Ecto neural progenitor cell (in vitro differentiated cells): ENCODE measurements at regions not wholly inside any gene's neighbourhood (a gene's known extent, or its start where the extent isn't known, plus 50 kb on each side); places are given as distances from the start of the nearest gene placed in this dataset.

Source experiments
- DNase-seq: peaks from one replicate; pipeline ENCODE4 v3.0.0-alpha.2; 2018; ENCODE audit warnings: low spot score

- DNase-seq = no peak
Observed at GRCh38 chr3:188064831-188065493, 89.0 kb upstream of the LPP start.

DNA sequence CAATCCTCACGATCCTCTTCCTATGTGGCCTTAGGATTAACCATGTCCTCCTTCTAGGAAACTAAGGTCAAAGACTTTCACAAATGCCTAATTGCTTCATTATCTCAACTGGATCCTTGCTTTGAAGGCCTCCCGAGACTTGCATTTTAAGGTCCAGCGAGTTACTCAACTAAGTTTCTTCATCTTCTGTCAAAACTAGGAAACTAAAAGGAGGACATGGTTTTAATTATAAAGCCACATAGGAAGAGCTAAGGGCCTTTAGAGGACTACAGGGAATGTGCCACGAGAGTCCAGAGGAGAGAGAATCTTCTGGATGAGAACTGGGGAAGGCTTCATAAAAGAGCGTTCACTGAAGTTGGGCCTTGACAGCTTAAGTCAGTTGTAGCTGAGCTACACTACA, 87.8 kb upstream of the LPP start:
- no peak for DNase-seq

DNA sequence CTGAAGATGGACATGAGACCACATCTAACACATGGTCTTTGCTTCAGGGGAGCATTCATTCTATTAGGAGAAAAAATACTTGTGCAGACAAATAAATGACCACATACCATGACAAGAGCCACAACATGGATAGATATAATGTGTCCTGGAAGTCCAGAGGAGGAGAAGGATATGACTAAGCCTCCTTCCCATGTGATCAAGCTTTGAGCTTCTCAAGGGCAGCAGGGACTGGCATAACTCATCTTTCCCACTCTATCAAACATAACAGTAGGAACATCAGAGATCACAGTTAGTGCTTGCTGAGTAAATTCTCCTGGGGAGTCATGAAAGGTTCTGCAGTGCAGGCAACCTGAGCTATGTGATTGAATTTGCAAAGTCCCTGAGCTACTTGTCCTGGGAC, 86.0 kb upstream of the LPP start:
- DNase-seq = no peak

GRCh38 chr3:188068342-188068741, 85.6 kb upstream of the LPP start:
- DNase-seq = no peak

- no peak for DNase-seq
Observed at GRCh38 chr3:188071636-188072035, 82.3 kb upstream of the LPP start.

DNA sequence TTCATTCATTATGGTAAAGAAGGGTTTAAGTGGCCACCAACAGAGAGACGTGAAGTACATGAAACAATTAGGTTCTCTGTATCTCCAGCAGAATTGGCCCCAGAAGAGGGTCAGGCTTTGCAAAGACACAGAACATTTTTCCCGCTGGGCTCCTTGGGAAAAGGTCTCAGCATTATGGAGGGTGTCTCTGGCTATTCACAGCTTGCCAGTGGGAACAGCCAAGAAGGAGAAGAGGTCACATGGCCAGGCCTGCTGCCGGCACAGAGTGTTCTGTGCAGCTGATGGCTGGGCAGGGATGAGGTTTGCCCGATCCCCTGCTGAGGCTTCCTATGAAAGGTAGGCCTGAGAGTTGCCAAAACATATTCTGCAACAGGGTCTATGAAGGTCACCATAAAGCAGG, 77.8 kb upstream of the LPP start:
- no peak for DNase-seq

- no peak for DNase-seq
Observed at GRCh38 chr3:188077160-188077799, 76.7 kb upstream of the LPP start.

DNA sequence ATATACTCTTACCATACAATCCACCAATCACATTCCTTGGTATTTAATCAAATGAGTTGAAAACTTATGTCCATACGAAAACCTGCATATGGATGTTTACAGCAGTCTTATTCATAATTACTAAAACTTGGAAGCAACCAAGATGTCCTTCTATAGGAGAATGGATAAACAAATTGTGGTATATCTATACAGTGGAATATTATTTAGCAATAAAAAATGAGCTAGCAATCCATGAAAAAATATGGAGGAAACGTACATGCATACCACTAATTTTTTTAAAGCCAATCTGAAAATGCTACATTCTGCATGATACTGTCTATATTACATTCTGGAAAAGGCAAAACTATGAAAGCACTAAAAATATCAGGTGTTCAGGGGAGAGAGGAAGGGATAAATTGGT, 73.9 kb upstream of the LPP start:
- no peak for DNase-seq

GRCh38 chr3:188082031-188082430, 71.9 kb upstream of the LPP start:
- DNase-seq = no peak

GRCh38 chr3:188082450-188082849, 71.5 kb upstream of the LPP start:
- DNase-seq = no peak

DNA sequence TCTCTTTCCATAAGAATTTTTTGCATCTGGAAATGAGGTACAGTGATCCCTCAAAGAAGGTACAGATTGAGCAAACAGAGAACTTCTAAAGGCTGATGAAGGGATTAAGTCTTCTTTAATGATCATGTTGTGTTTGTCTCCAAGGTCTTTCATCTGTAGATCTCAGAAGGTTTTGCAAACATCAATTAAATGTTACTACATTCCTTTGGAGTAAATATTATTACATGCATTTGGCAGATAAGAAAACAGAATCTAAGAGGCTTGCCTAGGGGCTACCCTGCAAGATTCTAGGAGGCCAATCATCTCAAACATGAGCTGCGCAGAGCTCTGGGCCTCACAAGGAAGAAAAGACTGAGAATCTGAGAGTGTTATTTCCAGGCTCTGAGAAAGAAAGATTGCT, 70.9 kb upstream of the LPP start:
- DNase-seq = no peak

DNA sequence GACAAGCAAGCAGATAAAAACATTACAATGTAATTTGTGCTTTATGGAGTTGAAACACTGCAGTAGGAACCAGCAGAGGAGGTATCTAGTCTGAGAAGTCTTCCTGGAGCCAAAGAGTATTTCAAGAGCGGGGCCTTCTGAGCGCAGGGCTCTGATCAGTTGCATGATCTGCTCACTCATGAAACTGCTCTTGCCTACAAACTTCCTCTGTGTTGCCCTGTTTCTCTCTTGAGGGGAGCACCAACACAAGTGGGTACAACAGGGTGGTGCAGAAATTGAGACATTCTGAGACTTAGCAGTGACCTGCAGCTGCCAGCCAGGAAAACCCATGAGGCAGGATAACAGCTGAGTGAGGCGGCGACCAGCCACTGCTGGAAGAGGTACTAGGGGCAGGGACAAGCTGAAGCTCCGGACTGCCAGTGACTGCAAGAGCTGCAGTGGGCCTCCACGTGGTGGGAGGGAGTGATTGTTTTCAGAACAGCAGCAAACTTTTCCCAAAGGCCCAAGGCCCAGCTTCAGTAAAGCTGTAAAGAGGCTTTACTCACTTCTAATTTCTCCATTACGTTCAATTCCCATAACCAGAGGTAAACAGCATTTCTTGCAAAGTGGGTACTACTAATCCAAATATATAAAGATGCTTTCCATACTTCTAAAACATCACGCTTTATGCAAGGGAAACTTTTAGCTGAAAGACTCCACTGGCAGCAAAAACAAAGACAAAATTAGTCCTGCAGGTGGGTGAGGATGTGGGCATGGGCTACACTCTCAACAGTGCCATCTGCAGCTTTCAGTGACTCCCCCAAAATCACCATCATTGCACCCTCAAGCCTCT, 69.0 kb upstream of the LPP start:
- DNase-seq = no peak

DNA sequence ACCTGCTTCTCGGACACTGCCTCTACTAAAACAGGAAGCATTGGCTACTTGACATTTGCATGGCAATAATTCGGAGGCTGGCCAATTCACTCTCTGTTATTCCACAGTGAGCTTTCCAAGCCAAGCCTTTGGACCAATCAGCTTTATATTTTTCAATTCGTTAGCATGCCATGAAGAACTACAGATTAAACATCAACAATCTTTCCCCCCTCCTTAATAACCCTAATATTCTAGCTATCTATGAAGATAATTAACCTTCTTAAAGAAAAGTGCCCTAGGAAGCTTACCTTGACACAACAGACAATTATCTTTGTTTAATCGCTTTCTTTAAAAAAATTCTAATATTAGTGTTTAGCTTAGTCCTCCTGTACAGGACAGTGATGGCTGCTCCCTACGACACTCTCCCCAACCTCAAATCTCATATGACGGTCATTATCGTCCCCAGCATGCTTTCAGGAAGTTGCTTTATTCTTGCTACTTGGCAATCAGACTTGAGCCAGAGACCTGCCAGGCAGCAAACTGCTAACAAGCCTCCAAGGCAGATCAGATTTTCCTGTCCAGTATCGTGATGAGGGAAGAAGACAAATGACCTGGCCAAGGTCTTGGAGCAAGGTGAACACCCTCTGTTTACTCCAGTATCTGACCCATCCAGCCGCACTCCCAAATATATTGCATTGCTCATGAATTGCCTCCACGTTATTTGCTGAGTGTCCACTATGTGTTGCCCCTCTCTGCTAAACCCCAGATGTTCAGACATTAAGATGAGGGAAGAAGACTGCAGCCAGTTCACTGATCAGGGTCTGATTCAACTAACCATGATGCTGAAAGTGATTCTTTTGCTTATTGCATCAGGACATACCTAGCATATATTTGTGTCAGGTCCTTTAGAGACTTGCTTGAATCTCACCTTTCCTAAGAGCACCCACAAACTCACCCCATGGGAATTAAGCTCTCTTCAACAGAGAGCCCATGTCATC, 68.1 kb upstream of the LPP start:
- DNase-seq = no peak

DNA sequence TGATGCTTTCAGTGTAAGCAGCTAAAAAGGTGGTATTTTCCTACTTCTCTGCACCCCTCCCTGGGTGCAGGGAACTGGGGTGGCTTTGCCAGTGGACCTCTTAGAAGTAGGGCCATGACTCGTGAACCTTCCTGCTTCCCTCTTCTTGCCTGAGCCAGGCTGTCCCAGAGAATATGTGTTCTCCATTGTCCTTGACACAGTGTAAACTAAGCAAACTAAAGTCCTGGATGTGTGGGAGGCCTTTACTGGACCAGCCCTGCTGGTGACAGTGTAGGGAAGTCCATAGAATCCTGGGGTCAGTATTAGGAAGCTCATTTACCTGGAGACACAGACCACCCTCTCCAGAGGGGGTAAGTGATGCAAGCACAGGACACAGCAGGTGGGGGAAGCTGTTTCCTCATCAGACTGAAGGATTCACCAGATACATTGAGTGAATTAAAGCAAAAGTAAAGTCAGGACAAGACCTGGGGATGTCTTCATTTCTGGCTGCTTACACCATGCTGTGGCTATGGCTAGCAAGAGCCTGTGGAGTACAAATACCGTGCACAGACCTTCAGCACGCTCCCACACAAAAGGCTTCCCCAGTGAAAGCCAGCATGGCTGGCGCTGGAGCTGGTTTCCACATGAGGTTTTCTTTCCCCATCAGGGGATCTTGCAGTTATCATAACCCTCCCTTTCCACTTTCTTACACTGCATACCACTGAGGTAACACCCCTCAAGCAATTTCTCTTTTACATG, 64.8 kb upstream of the LPP start:
- no peak for DNase-seq

- DNase-seq = no peak
Observed at GRCh38 chr3:188090620-188091309, 63.2 kb upstream of the LPP start.

GRCh38 chr3:188091746-188092145, 62.2 kb upstream of the LPP start:
- no peak for DNase-seq

GRCh38 chr3:188092648-188093047, 61.3 kb upstream of the LPP start:
- DNase-seq = no peak

DNA sequence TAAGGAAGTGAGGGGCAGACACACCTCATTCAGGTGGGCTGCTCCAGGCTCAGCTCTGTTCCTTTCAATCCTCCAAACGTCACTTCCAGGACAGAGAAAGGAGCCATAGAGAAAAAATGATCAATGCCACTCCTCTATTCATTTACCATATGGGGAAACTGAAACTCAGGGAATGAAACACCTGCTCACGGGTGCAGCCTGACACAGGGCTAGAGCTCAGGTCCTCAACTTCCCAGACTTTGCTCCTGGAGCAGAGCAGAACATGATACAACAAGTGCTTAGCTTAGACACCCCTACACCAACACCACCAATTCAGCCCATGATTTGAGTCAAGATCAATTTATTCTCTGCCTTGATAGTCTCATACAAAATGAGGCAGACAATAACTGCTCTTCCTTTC, 58.5 kb upstream of the LPP start:
- no peak for DNase-seq

GRCh38 chr3:188097791-188098190, 56.2 kb upstream of the LPP start:
- DNase-seq = no peak

DNA sequence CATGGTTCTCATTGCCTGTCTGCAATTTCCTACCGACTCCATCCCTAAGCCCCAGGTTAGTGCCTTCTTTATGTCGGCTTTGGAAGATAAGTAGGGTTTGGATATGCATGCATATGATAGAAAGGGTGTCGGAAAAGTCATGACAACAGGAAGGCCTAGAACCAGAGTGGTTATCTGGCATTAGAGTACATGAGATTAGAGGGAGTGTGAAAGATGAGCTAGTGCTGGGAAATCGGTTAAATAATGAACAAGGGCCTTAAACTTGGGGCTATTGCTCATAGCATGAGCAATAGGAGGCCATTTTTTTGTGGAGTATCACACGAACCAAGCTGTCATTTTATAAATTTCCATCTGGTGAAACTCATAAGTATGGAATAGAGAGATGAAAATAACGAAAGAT, 54.0 kb upstream of the LPP start:
- DNase-seq = no peak
